Neural cell (in vitro differentiated cells): ENCODE measurements at regions not wholly inside any gene's neighbourhood (a gene's known extent, or its start where the extent isn't known, plus 50 kb on each side); places are given as distances from the start of the nearest gene placed in this dataset.

Experiments
- EZH2 ChIP-seq: fragments of 200-600, 300-800 bp; shearing (Covaris generic), sonication (generic); IDR thresholded peaks from 2 replicates; pipeline ENCODE4 v1.6.1; 2014; ENCODE audit warnings: antibody characterized with exemption, low read length, borderline replicate concordance, mild to moderate bottlenecking; ENCODE audit not compliant: insufficient read depth, poor library complexity, severe bottlenecking
- TF ChIP-seq, protein P1 (sequence below): fragments of 450-650 bp; IDR thresholded peaks from 2 replicates; pipeline ENCODE4 v1.5.1; 2014; ENCODE audit warnings: antibody characterized with exemption, mild to moderate bottlenecking, moderate library complexity; ENCODE audit not compliant: poor library complexity, severe bottlenecking

DNA sequence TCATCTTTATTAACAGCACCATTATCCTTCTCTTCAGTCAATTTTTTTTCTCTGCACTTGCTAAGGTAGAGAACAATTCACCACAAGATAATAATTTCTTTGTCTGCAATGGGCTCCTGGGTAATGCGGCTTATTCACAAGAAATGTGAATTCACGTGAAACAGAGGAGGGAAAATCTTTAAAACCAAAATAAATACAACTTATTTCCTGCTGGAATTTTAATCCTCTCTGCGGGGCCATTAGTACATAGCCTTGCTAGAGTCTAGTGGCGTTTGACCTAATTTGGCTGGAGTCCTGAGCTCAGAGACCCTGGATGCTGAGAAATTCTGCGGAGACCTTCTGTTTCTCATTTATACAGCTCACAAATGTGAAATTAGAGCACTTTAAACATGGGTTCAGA lies 319.3 kb upstream of the MMADHC start:
- TF ChIP-seq, protein P1, sequence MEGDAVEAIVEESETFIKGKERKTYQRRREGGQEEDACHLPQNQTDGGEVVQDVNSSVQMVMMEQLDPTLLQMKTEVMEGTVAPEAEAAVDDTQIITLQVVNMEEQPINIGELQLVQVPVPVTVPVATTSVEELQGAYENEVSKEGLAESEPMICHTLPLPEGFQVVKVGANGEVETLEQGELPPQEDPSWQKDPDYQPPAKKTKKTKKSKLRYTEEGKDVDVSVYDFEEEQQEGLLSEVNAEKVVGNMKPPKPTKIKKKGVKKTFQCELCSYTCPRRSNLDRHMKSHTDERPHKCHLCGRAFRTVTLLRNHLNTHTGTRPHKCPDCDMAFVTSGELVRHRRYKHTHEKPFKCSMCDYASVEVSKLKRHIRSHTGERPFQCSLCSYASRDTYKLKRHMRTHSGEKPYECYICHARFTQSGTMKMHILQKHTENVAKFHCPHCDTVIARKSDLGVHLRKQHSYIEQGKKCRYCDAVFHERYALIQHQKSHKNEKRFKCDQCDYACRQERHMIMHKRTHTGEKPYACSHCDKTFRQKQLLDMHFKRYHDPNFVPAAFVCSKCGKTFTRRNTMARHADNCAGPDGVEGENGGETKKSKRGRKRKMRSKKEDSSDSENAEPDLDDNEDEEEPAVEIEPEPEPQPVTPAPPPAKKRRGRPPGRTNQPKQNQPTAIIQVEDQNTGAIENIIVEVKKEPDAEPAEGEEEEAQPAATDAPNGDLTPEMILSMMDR: no peak
- no peak for TF ChIP-seq EZH2
